ENCODE measurements at regions not wholly inside any gene's neighbourhood (a gene's known extent, or its start where the extent isn't known, plus 50 kb on each side); places are given as distances from the start of the nearest gene placed in this dataset.

GRCh38 chr10:85316276-85316675, 987.9 kb downstream of the CCSER2 start:
- TF ChIP-seq, protein P1, sequence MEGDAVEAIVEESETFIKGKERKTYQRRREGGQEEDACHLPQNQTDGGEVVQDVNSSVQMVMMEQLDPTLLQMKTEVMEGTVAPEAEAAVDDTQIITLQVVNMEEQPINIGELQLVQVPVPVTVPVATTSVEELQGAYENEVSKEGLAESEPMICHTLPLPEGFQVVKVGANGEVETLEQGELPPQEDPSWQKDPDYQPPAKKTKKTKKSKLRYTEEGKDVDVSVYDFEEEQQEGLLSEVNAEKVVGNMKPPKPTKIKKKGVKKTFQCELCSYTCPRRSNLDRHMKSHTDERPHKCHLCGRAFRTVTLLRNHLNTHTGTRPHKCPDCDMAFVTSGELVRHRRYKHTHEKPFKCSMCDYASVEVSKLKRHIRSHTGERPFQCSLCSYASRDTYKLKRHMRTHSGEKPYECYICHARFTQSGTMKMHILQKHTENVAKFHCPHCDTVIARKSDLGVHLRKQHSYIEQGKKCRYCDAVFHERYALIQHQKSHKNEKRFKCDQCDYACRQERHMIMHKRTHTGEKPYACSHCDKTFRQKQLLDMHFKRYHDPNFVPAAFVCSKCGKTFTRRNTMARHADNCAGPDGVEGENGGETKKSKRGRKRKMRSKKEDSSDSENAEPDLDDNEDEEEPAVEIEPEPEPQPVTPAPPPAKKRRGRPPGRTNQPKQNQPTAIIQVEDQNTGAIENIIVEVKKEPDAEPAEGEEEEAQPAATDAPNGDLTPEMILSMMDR (conservative IDR thresholded peaks at IDR 0.05 in 1 of 2, IDR thresholded peaks at IDR 0.05 in 1 of 2; ENCODE audit: low read depth in 1 of 2, low read length in 2 of 2) = no peak
- no peak for TF ChIP-seq EZH2 (IDR thresholded peaks at IDR 0.05; ENCODE audit: low read length, missing control alignments)

Data from fibroblast of lung (primary cell).